GM18858 (cell line): ENCODE measurements at regions not wholly inside any gene's neighbourhood (a gene's known extent, or its start where the extent isn't known, plus 50 kb on each side); places are given as distances from the start of the nearest gene placed in this dataset.
A peak's percentile ranks its signal among the peaks of the same experiment; 100 is the strongest.

Source experiments
- ATAC-seq: cut with Tn5 transposase; IDR thresholded peaks from one replicate; pipeline ENCODE4 v1.9.1; 2021; ENCODE audit not compliant: unreplicated experiment

DNA sequence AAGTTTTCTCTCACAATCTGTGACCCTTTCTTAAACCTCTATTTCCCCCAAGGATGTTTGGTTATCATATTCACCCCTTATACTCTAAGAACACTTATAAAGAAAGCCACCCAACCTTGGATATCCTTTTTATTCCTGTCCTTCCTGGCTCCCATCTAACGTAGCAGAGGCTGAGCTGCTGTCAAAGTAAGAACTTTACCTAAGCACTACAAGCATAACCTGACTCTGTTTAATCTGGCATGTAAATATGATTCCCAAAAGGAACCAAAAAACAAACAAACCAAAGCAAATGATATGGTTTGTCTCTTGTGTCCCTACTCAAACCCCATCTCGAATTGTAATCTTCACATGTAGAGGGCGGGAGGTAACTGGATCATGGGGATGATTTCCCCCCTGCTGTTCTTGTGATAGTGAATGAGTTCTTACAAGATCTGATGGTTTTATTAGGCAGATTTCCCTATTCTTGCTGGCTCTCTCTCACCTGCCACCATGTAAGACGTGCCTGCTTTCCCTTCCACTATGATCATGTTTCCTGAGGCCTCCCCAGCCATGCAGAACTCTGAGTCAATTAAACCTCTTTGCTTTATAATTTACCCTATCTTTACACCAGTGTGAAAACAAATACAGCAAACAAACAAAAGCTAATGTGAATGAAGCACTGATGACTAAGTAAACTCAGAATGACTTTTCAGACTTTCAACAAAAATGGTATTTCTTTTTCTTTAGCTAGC, 72.7 kb upstream of the SPOPL start:
- no peak for ATAC-seq

DNA sequence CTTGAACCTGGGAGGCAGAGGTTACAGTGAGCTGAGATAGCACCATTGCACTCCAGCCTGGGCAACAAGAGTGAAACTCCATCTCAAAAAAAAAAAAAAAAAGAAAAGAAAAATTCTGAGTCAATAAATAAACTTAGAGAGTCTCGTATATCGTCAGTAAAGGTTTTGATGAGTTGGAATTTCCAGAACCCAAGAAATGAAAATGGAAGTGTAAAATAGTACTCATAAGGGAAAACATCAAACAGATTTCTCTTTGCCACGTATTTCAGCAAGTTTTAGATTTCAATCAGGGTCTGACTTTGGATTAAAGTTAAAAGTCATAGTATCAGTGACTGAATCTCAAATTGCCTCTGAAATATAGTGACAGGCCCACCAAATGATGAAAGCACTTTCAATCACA, 71.4 kb upstream of the SPOPL start:
- no peak for ATAC-seq

DNA sequence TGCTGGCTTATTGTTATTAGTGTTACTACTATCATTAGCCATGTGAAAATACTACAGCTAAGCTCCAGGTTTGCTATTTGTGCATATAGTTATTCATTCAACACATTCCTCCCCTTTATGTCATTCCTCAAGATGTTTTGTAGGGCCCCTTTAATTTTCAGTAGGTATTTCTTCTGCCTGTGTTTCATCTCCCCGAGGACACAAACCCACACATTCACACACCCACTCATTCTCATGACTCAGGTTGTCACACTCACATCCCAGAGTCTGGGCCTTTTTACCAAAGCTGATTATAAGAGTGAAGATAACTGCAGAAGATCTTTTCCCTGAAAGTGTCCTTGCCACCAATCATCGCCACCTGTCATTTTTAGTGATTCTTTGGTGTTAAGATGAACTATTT, 68.6 kb upstream of the SPOPL start:
- ATAC-seq = peak; percentile 43

DNA sequence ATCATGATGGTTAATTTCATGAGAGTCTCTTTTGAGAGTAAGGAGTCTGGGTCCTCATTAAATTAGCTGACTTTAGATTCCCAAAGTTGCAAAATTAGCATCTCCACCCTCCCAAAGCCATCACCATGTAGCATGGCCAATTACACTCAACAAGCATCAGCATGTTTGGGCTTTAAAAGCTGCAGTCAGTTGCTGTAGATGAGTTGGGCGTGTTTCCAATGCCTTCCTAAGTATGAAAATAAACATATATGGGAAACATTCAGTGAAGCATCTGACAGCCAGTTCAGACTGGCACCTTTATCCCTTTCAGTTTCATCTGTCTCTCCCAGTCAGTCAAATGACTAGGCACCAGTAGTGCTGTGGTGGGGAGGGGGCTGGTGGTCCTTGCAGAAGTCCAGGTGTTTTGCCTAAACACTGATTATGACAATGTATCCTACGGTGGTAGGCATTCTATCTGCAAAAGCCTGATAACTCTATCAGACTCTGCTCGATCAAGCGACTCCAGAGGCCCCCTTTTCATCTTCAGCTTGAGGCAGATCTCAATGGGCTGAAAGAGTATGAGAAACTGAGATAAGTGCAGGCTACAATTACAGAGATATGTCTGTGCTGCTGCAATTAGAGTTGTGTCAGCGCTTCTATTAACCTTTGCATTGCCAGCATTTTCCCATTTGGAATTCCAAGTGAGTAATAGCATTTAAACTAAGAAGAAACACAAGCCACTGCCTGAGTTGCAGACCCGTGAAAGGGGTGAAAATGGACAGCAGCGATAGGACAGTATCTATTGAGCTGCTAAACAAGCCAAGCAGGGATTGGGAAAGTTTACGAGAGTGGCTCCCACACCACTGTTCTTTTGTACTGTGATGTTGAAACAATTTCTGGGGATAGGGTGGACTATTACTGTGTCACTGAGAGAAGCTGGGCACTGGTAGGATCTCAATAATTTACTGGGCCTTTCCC, 67.3 kb upstream of the SPOPL start:
- ATAC-seq = peak; percentile 42

DNA sequence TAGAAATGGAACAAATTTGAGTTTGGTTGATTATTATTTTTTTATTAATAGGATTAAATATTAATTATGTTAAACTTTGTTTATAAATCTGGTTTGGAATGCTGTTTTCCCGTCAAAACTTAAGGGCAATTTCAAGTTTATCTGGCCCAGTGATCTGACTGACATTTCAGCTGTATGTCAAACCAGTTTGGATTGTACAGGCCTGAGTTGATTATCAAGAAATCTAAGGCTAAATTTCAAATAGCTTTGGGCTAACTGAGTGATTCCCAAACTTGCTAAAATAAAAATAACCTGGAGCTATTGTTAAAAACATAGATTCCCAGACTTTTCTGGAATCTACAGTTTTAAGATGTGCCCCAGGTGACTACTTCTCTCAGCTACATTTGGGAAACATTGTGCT, 65.9 kb upstream of the SPOPL start:
- ATAC-seq = no peak

DNA sequence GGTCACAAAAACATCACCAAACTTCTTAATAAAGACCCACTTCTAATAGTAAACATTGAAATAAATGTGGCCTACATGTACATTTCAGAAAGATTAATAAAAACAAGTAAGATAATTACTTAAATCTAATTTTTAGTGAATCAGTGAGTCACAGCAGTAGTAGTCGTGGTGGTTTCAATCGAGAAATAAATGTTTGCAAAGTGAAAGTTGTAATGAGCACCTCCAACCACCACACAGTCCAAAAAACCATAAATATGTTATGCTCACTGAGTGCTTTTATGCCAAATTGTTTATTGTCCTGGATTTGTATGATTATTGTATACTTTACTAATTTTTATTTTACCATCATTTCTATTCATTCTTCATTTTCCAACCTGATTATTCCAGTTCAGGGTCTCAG, 61.8 kb upstream of the SPOPL start:
- ATAC-seq = no peak

DNA sequence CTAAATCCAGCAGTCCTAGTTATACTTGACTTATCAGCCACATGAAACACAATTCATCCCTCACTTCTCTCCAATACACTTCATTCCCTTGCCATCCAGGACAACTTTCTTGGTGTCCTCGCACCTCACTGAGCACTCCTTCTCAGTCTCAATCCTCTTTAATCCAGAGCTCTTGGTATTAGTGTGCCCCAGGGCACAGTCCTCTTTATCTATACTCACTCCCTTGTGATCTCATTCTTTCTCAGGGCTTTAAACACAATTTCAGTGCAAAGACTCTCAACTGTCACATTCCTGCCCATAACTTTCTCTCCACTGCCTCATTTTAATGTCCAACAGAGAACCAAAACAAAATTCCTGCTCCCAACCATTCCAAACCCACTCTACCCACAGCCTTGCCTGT, 60.8 kb upstream of the SPOPL start:
- ATAC-seq = no peak

DNA sequence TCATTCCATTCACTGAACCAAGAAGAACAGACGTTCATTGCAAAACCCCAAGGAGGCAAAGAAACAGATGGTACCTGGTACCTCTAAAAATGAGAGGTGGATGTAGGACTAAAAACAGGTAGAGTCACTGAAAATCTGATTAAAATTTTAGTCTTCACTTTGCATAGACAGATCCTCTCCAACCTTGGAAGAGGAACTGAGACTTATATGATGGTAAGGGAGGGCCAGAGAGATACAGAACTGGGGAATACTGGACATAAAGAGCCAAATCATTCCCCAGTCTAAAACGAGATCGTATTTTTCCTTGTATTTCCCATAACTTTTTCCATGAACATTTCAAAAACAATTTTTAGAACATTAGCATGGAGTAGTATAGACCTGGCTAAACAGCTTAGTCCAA, 59.7 kb upstream of the SPOPL start:
- ATAC-seq = no peak

DNA sequence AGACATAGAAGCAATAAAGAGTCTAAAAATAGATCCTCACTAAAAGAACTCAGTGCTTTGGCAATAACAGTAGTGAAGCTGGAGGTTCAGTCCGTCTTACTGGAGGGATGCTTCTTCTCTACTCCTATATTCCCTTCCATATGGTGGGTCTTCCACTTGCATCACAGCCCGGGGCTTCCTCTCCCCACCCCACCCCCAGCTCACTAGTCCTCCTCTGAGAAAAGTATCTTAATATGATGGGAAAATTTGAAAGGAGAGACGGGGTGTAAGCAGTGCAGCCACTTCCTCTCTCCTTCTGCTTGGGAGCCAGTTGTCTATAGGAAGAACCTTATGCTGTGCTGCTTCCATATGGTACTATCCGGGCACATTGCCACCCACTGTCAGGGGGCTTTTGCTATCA, 57.2 kb upstream of the SPOPL start:
- no peak for ATAC-seq

DNA sequence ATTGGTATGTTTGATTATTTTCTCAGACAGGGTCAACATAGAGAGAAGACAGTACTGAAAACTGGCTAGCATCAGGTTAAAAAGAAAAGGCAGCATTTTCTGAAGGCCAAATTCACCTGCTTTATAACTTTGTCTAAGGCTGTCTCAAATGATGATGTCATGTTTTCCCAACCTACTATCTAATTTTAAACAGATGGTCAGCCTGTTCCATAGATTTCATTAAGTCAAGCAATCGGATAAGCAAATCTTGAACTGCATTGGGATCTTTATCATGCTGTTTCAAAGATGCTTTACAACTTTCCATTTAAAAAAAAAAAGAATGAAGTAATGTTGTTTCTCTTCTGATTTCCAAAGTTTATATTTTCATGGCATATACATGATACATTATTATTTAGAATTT, 56.3 kb upstream of the SPOPL start:
- no peak for ATAC-seq

DNA sequence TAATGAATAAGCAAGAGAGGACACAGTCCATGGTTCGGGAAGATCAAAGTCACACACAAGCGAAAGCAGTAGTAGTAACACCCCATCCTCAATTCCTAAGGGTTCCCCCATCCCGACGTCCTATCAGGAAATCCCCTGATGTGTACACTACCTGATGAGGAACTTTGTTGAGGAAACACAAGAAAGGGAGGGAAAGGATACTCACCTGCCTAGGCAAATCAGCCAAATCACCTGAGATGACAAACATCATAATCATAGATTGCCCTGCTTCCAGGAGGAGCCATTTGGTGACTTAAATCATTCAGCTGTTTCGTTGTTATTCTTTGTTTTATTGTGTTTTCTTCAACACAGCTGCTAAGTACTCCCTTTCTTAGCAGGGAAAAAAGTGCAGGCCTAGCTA, 55.5 kb upstream of the SPOPL start:
- no peak for ATAC-seq

DNA sequence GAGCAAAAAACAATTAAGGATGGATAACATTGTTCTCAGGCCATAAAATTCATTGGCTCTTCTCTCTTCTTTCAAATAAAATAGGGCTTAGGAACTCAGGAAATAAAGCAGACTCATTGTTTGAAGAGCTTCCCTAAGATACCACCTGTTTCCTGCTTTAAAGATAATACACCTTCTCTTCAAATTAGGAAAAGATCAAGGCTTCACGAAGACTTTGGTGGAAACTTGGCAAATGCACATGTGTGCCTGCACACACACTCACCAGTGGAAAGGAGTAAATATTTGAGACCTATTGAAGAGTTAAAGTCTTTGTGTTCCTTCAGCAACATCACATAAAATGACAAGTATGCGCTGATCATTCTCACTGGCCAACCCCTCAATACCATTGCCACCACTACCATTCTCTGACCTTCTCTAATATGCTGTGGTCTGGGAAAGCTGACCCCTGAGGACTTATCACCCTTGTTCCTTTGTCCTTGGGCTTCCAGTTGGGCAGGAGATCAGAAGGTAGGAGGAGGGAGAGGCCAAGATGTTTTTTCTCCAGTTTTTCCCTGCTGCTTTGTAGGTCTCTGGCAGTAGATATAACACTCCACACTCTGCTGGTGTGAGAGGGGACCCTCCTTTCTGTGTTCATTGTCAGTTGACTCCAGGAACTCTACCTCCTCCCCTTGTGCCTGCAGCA, 53.5 kb upstream of the SPOPL start:
- ATAC-seq = no peak
